Endothelial cell (in vitro differentiated cells): ENCODE measurements at regions not wholly inside any gene's neighbourhood (a gene's known extent, or its start where the extent isn't known, plus 50 kb on each side); places are given as distances from the start of the nearest gene placed in this dataset.

ENCODE experiments used
- DNase-seq: peaks from one replicate; pipeline ENCODE4 v3.0.0; 2021; ENCODE audit warnings: low spot score
- H3K27ac Mint-ChIP-seq: one replicate; pipeline ENCODE4 v1.8.0; 2021; ENCODE audit warnings: mixed read lengths, inconsistent platforms; ENCODE audit not compliant: unreplicated experiment
- H3K27me3 Mint-ChIP-seq: one replicate; pipeline ENCODE4 v1.8.0; 2021; ENCODE audit warnings: mild to moderate bottlenecking, moderate library complexity, mixed read lengths, inconsistent platforms; ENCODE audit not compliant: unreplicated experiment
- H3K36me3 Mint-ChIP-seq: one replicate; pipeline ENCODE4 v1.8.0; 2021; ENCODE audit warnings: mild to moderate bottlenecking, low read depth, mixed read lengths, inconsistent platforms; ENCODE audit not compliant: unreplicated experiment
- H3K4me1 Mint-ChIP-seq: one replicate; pipeline ENCODE4 v1.8.0; 2021; ENCODE audit warnings: mild to moderate bottlenecking, mixed read lengths, inconsistent platforms; ENCODE audit not compliant: unreplicated experiment
- H3K4me3 Mint-ChIP-seq: one replicate; pipeline ENCODE4 v1.8.0; 2021; ENCODE audit warnings: mild to moderate bottlenecking, mixed read lengths, inconsistent platforms; ENCODE audit not compliant: unreplicated experiment
- H3K9me3 Mint-ChIP-seq: one replicate; pipeline ENCODE4 v1.8.0; 2021; ENCODE audit warnings: mixed read lengths, inconsistent platforms; ENCODE audit not compliant: unreplicated experiment
- CTCF ChIP-seq: fragments of 200-600 bp; sonication (generic); IDR thresholded peaks from one replicate; pipeline ENCODE4 v1.5.0; 2021; ENCODE audit warnings: antibody characterized with exemption; ENCODE audit not compliant: unreplicated experiment

- Mint-ChIP-seq H3K27ac (no peak overlapping the region), H3K27me3 (peaks cover 2% of the 10 kb centered on the region), H3K4me3 (no peak overlapping the region)
These were observed 339.9 kb upstream of the KCNH8 start for GRCh38 chr3:18808429-18808828.

GRCh38 chr3:18807593-18807992 is 340.7 kb upstream of the KCNH8 start:
- DNase-seq, result no peak
- H3K27me3 Mint-ChIP-seq, result peaks cover 2% of the 10 kb centered on the region
- H3K4me3 Mint-ChIP-seq, result no peak overlapping the region
- H3K27ac Mint-ChIP-seq, result no peak overlapping the region
- H3K4me1 Mint-ChIP-seq, result no peaks in the 10 kb centered on the region
- no peak for TF ChIP-seq CTCF
- no peaks in the 10 kb centered on the region for H3K36me3 Mint-ChIP-seq
- H3K9me3 Mint-ChIP-seq, result no peaks in the 10 kb centered on the region

More at GRCh38 chr3:18808429-18808828, 339.9 kb upstream of the KCNH8 start:
- no peak for TF ChIP-seq CTCF
- H3K4me1 Mint-ChIP-seq, result no peaks in the 10 kb centered on the region
- no peaks in the 10 kb centered on the region for H3K36me3 Mint-ChIP-seq
- H3K9me3 Mint-ChIP-seq, result no peaks in the 10 kb centered on the region
- DNase-seq, result no peak

GRCh38 chr3:18806633-18807032 is 341.7 kb upstream of the KCNH8 start:
- no peak overlapping the region for H3K27ac Mint-ChIP-seq
- H3K4me3 Mint-ChIP-seq, result no peak overlapping the region
- no peak for DNase-seq
- no peaks in the 10 kb centered on the region for H3K4me1 Mint-ChIP-seq
- no peak for TF ChIP-seq CTCF
- H3K27me3 Mint-ChIP-seq, result peaks cover 2% of the 10 kb centered on the region
- H3K36me3 Mint-ChIP-seq, result no peaks in the 10 kb centered on the region
- no peaks in the 10 kb centered on the region for H3K9me3 Mint-ChIP-seq

GRCh38 chr3:18797378-18797777 is 350.9 kb upstream of the KCNH8 start:
- Mint-ChIP-seq H3K4me3 (no peak overlapping the region), H3K4me1 (no peaks in the 10 kb centered on the region), H3K9me3 (no peaks in the 10 kb centered on the region), H3K36me3 (no peaks in the 10 kb centered on the region), H3K27me3 (no peaks in the 10 kb centered on the region), H3K27ac (no peak overlapping the region)
- no peak for TF ChIP-seq CTCF
- DNase-seq, result no peak

- H3K4me3 Mint-ChIP-seq, result no peak overlapping the region
- DNase-seq, result no peak
- H3K36me3 Mint-ChIP-seq, result no peaks in the 10 kb centered on the region
- no peaks in the 10 kb centered on the region for H3K4me1 Mint-ChIP-seq
- no peak overlapping the region for H3K27ac Mint-ChIP-seq
- no peak for TF ChIP-seq CTCF
- no peaks in the 10 kb centered on the region for H3K9me3 Mint-ChIP-seq
- H3K27me3 Mint-ChIP-seq, result no peaks in the 10 kb centered on the region
These were observed 353.2 kb upstream of the KCNH8 start for GRCh38 chr3:18795078-18795477.
